Endothelial cell of umbilical vein (primary cell): ENCODE measurements at regions not wholly inside any gene's neighbourhood (a gene's known extent, or its start where the extent isn't known, plus 50 kb on each side); places are given as distances from the start of the nearest gene placed in this dataset.

Experiments used
- CTCF ChIP-seq, 2 donors: IDR thresholded peaks; 1 replicate in 1 of 2; 2 replicates in 1 of 2; pipeline ENCODE4 v1.5.1; 2011; ENCODE audit warnings: low read length in 2 of 2, mild to moderate bottlenecking in 2 of 2, moderate library complexity in 2 of 2, control low read depth in 1 of 2, inconsistent platforms in 1 of 2, low read depth in 1 of 2; ENCODE audit not compliant: insufficient read depth in 1 of 2; ENCODE audit errors: extremely low read depth in 1 of 2
- EZH2 ChIP-seq: IDR thresholded peaks from 2 replicates; pipeline ENCODE4 v1.6.1; 2012; ENCODE audit warnings: borderline replicate concordance, low read depth, mild to moderate bottlenecking, moderate library complexity, low read length, inconsistent platforms; ENCODE audit not compliant: severe bottlenecking
- FOS ChIP-seq: IDR thresholded peaks from 2 replicates; pipeline ENCODE4 v1.6.1; 2011; ENCODE audit warnings: mild to moderate bottlenecking, low read length, moderate library complexity, borderline replicate concordance; ENCODE audit not compliant: insufficient read depth
- JUN ChIP-seq: IDR thresholded peaks from 2 replicates; pipeline ENCODE4 v1.6.1; 2011; ENCODE audit warnings: borderline replicate concordance, low read depth; ENCODE audit not compliant: insufficient read length, insufficient read depth
- MAX ChIP-seq: IDR thresholded peaks from 2 replicates; pipeline ENCODE4 v1.6.1; 2011; ENCODE audit not compliant: insufficient read depth, insufficient read length
- POLR2A ChIP-seq: IDR thresholded peaks from 2 replicates; pipeline ENCODE4 v1.6.1; 2012; ENCODE audit warnings: low read depth, mild to moderate bottlenecking, control low read depth, low read length
- POLR2AphosphoS5 ChIP-seq: IDR thresholded peaks from 2 replicates; pipeline ENCODE4 v1.6.1; 2012; ENCODE audit warnings: low read depth, mild to moderate bottlenecking, control low read depth, low read length, moderate library complexity; ENCODE audit not compliant: insufficient read depth

- no peak for TF ChIP-seq CTCF (IDR thresholded peaks at IDR 0.05; ENCODE audit: extremely low read depth in 1 of 2, insufficient read depth in 1 of 2, low read depth in 1 of 2, low read length in 2 of 2)
- no peak for TF ChIP-seq POLR2A
- no peak for TF ChIP-seq MAX
- TF ChIP-seq POLR2AphosphoS5: no peak
- TF ChIP-seq FOS: no peak
- TF ChIP-seq EZH2: no peak
- TF ChIP-seq JUN: no peak
These were observed 249.2 kb upstream of the GSE1 start for GRCh38 chr16:85363881-85364280.
